Suprapubic skin (tissue), 4 donors: ENCODE measurements at regions not wholly inside any gene's neighbourhood (a gene's known extent, or its start where the extent isn't known, plus 50 kb on each side); places are given as distances from the start of the nearest gene placed in this dataset.

ENCODE experiments used
- CTCF ChIP-seq, 2 donors: fragments of 200-600 bp in 1 of 2; fragments of 450-650 bp in 1 of 2; sonication (generic) in 1 of 2; IDR thresholded peaks; one replicate each; pipeline ENCODE4 v1.5.1; 2016 to 2019; ENCODE audit warnings: antibody characterized with exemption in 2 of 2, mild to moderate bottlenecking in 1 of 2, moderate library complexity in 1 of 2
- EP300 ChIP-seq: sonication (generic); formaldehyde crosslinking; IDR thresholded peaks from one replicate; pipeline ENCODE4 v1.6.1; 2017; ENCODE audit warnings: antibody characterized with exemption
- POLR2AphosphoS5 ChIP-seq, 3 donors: sonication (generic); formaldehyde crosslinking; IDR thresholded peaks; one replicate each; pipeline ENCODE4 v1.6.1; 2017; ENCODE audit warnings: antibody characterized with exemption in 3 of 3

GRCh38 chr6:10140824-10141223 lies 274.1 kb downstream of the TFAP2A start:
- TF ChIP-seq POLR2AphosphoS5 (IDR thresholded peaks at IDR 0.05) (no peak), EP300 (no peak), CTCF (IDR thresholded peaks at IDR 0.05) (no peak)
